PC-9 (cell line): ENCODE measurements at regions not wholly inside any gene's neighbourhood (a gene's known extent, or its start where the extent isn't known, plus 50 kb on each side); places are given as distances from the start of the nearest gene placed in this dataset.
"Not testable (repeated sequence)": the region's sequence is repeated elsewhere in the genome, so short reads cannot be mapped to it uniquely, and the experiment has no call there.

Experiments used
- BruUV-seq: library from RNA; stranded (reverse); fragments of 400-500 nt; replicated peaks from 2 replicates; lab custom pipeline; 2021; lab: Mats Ljungman, UMichigan
- CTCF ChIA-PET: fragments of 300-600 bp; sonication (Branson Sonifier 250); formaldehyde crosslinking; loops from one replicate; lab custom pipeline; 2022; ENCODE audit warnings: antibody characterized with exemption; lab: Charles Lee
- POLR2A ChIA-PET: fragments of 300-600 bp; sonication (Branson Sonifier 250); formaldehyde crosslinking; loops from one replicate; lab custom pipeline; 2022; ENCODE audit warnings: antibody characterized with exemption; ENCODE audit not compliant: unreplicated experiment; lab: Charles Lee
- DNase-seq, 2 experiments: peaks; one replicate each; pipeline versions ENCODE4 v3.0.0 to v3.0.0-alpha.2; 2015 to 2022; ENCODE audit warnings: mixed read lengths in 1 of 2
- H2AFZ ChIP-seq: fragments of 200-600 bp; sonication (generic); 2 replicates; pipeline ENCODE4 v1.8.1; 2017; ENCODE audit warnings: antibody characterized with exemption
- H3F3A ChIP-seq: fragments of 200-600 bp; sonication (generic); 2 replicates; pipeline ENCODE4 v1.8.1; 2017; ENCODE audit warnings: antibody characterized with exemption, mild to moderate bottlenecking, low read depth; ENCODE audit not compliant: insufficient read depth
- H3K27ac ChIP-seq: fragments of 200-600 bp; sonication (generic); 2 replicates; pipeline ENCODE4 v1.6.1; 2016; ENCODE audit warnings: mixed run types
- H3K27me3 ChIP-seq: fragments of 200-600 bp; sonication (generic); 2 replicates; pipeline ENCODE4 v1.6.1; 2016; ENCODE audit warnings: low read depth, mixed run types; ENCODE audit not compliant: insufficient read depth
- H3K36me3 ChIP-seq: fragments of 200-600 bp; sonication (generic); 2 replicates; pipeline ENCODE4 v1.6.1; 2016; ENCODE audit warnings: low read depth, mixed run types
- H3K4me1 ChIP-seq: fragments of 200-600 bp; sonication (generic); replicated peaks from 2 replicates; pipeline ENCODE4 v1.6.1; 2016; ENCODE audit warnings: mixed run types; ENCODE audit not compliant: insufficient read depth
- H3K4me2 ChIP-seq: fragments of 200-600 bp; sonication (generic); 2 replicates; pipeline ENCODE4 v1.6.1; 2017; ENCODE audit warnings: mixed run types
- H3K4me3 ChIP-seq: fragments of 200-600 bp; sonication (generic); 2 replicates; pipeline ENCODE4 v1.6.1; 2016; ENCODE audit warnings: mixed run types
- H3K79me2 ChIP-seq: fragments of 200-600 bp; sonication (generic); 2 replicates; pipeline ENCODE4 v1.6.1; 2017; ENCODE audit warnings: low read depth, mixed run types
- H3K9me2 ChIP-seq: fragments of 200-600 bp; sonication (generic); 2 replicates; pipeline ENCODE4 v1.8.1; 2017; ENCODE audit warnings: mild to moderate bottlenecking; ENCODE audit not compliant: insufficient read depth
- H3K9me3 ChIP-seq: fragments of 200-600 bp; sonication (generic); 2 replicates; pipeline ENCODE4 v1.8.1; 2016; ENCODE audit warnings: low read depth; ENCODE audit not compliant: insufficient read depth
- H4K20me1 ChIP-seq: fragments of 200-600 bp; sonication (generic); 2 replicates; pipeline ENCODE4 v1.8.1; 2017; ENCODE audit not compliant: insufficient read depth
- EZH2 ChIP-seq: fragments of 200-600 bp; sonication (generic); IDR thresholded peaks from 2 replicates; pipeline ENCODE4 v1.8.0; 2017; ENCODE audit warnings: antibody characterized with exemption, low read depth
- intact Hi-C: fragments of 100-400 bp; cut with micrococcal nuclease; formaldehyde crosslinking; loops from one replicate; pipeline ENCODE4 v1.10.0; 2022; ENCODE audit not compliant: unreplicated experiment
- TF ChIP-seq, protein P1 (sequence below): fragments of 200-600 bp; sonication (generic); conservative IDR thresholded peaks from 2 replicates; pipeline ENCODE4 v1.6.1; 2017; ENCODE audit warnings: mixed run types, antibody characterized with exemption, mild to moderate bottlenecking, moderate library complexity

DNA sequence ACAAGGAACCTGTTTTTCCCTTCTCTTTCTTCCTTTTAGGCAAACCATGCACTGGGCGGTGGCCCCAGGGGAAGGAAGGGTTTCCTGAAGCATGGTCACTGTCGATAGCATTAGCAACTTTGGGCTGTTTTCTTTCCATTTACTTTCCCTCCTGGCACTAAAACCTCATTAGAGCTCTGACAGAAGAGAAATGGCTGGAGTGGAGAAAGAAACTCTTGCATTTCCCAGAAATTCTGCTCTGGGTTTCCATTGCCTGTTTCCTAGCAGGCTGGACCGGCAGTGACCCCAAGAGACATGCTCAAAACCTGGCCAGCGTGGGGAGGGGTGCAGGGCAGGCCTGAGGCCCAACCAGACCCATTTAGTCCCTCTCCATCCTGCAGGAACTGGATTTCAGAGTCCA, 230.7 kb upstream of the CCL2 start:
- Histone ChIP-seq H3K27ac (no peak overlapping the region), H2AFZ (no peak overlapping the region), H3K36me3 (no peaks in the 10 kb centered on the region), H3K9me3 (no peaks in the 10 kb centered on the region), H3K79me2 (no peaks in the 10 kb centered on the region), H3K4me1 (no peaks in the 10 kb centered on the region), H4K20me1 (no peaks in the 10 kb centered on the region), H3K4me3 (no peak overlapping the region), H3K4me2 (no peak overlapping the region), H3K9me2 (no peaks in the 10 kb centered on the region), H3F3A (no peaks in the 10 kb centered on the region), H3K27me3 (peaks cover 8% of the 10 kb centered on the region)
- no peak for DNase-seq
- ChIA-PET CTCF (no interaction called here), POLR2A (no interaction called here)
- TF ChIP-seq EZH2, result no peak
- TF ChIP-seq, protein P1, sequence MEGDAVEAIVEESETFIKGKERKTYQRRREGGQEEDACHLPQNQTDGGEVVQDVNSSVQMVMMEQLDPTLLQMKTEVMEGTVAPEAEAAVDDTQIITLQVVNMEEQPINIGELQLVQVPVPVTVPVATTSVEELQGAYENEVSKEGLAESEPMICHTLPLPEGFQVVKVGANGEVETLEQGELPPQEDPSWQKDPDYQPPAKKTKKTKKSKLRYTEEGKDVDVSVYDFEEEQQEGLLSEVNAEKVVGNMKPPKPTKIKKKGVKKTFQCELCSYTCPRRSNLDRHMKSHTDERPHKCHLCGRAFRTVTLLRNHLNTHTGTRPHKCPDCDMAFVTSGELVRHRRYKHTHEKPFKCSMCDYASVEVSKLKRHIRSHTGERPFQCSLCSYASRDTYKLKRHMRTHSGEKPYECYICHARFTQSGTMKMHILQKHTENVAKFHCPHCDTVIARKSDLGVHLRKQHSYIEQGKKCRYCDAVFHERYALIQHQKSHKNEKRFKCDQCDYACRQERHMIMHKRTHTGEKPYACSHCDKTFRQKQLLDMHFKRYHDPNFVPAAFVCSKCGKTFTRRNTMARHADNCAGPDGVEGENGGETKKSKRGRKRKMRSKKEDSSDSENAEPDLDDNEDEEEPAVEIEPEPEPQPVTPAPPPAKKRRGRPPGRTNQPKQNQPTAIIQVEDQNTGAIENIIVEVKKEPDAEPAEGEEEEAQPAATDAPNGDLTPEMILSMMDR, result no peak
- no TSS peak for BruUV-seq
- intact Hi-C loops, result no loop called here

DNA sequence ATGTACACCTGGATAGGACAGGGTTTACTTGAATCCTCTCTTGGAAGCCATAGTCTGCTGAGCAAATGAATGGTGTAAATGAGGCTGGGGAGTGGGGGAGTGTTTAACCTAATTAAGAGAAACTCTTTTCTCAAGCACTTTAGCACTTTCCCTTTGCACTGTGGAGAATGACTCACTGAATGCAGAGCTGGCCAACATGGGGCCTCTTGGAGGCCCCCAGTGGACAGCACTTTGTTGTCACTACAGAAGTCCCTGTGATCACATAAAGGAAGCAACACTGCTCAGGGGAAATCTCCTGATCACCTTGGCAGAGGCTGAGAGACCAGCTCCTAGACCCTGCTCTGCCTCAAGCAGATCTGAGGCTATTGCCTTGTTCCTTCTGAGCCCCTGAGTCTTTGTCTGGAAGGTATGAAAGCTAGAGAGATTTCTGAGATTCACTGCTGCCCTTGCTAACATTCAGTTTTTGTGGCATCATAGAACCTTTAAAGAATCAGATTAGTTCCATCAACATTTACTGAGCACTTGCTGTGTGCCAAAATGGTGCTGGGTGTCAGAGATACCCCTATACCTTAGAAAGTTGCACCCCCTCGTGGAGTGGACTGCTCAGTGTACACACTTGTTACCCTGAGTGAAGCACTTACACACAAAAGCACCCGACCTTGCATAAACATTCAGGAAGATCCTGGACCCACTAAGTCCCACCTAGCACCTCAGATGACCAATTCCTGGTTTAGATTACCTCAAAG, 230.1 kb upstream of the CCL2 start:
- ChIA-PET CTCF (no interaction called here), POLR2A (no interaction called here)
- Histone ChIP-seq H3K9me3 (no peaks in the 10 kb centered on the region), H3K4me2 (no peak overlapping the region), H3K4me3 (no peak overlapping the region), H3K36me3 (no peaks in the 10 kb centered on the region), H3K79me2 (no peaks in the 10 kb centered on the region), H3K9me2 (no peaks in the 10 kb centered on the region), H3K27me3 (peaks cover 6% of the 10 kb centered on the region), H3F3A (no peaks in the 10 kb centered on the region), H2AFZ (no peak overlapping the region), H3K4me1 (no peaks in the 10 kb centered on the region), H3K27ac (no peak overlapping the region), H4K20me1 (no peaks in the 10 kb centered on the region)
- DNase-seq, result no peak
- TF ChIP-seq, protein P1, result no peak
- no peak for TF ChIP-seq EZH2
- intact Hi-C loops, result no loop called here
- BruUV-seq, result no TSS peak

DNA sequence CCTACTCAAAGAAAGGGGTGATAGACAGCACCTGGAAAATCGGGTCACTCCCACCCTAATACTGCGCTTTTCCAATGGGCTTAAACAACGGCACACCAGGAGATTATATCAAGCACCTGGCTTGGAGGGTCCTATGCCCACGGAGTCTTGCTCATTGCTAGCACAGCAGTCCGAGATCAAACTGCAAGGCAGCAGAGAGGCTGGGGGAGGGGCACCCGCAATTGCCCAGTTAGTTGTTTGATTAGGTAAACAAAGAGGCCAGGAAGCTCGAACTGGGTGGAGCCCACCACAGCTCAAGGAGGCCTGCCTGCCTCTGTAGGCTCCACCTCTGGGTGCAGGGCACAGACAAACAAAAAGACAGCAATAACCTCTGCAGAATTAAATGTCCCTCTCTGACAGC, 224.5 kb upstream of the CCL2 start:
- H3K9me3 ChIP-seq, H3K27ac ChIP-seq, H4K20me1 ChIP-seq, intact Hi-C loops, POLR2A ChIA-PET, CTCF ChIA-PET, H3K79me2 ChIP-seq, H3K36me3 ChIP-seq, H2AFZ ChIP-seq, H3F3A ChIP-seq, DNase-seq, H3K4me1 ChIP-seq, H3K4me2 ChIP-seq, H3K4me3 ChIP-seq, H3K9me2 ChIP-seq, H3K27me3 ChIP-seq, BruUV-seq: not testable (repeated sequence)

DNA sequence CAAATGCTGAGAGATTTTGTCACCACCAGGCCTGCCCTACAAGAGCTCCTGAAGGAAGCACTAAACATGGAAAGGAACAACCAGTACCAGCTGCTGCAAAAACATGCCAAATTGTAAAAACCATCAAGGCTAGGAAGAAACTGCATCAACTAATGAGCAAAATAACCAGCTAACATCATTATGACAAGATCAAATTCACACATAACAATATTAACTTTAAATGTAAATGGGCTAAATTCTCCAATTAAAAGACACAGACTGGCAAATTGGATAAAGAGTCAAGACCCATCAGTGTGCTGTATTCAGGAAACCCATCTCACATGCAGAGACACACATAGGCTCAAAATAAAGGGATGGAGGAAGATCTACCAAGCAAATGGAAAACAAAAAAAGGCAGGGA, 222.8 kb upstream of the CCL2 start:
- H4K20me1 ChIP-seq, H2AFZ ChIP-seq, intact Hi-C loops, CTCF ChIA-PET, POLR2A ChIA-PET, H3K4me2 ChIP-seq, H3K36me3 ChIP-seq, BruUV-seq, H3K9me2 ChIP-seq, H3K4me3 ChIP-seq, H3K27me3 ChIP-seq, H3K4me1 ChIP-seq, H3K79me2 ChIP-seq, H3K27ac ChIP-seq, H3F3A ChIP-seq, DNase-seq, H3K9me3 ChIP-seq: not testable (repeated sequence)

DNA sequence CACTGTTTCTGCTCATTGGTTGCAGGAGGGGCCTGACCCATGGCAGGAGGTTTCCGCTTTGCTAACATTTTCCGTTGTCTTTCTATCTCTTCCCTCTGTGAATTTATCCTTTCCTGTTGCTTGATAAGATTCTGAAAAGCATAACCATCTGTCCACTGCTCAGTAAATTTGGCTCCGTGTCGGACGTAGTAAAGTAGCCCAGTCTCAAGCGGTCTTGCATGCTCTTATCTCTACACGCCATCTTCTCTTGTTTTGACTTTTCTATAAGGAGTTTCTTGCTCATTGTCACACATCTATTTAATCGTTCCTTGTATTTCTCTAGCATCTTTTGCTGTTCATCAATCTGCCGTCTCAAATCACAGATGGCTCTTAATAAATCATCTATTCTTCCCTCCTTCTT, 216.3 kb upstream of the CCL2 start:
- H2AFZ ChIP-seq, H3K79me2 ChIP-seq, H3F3A ChIP-seq, H3K4me1 ChIP-seq, H3K36me3 ChIP-seq, POLR2A ChIA-PET, H3K9me3 ChIP-seq, intact Hi-C loops, DNase-seq, H4K20me1 ChIP-seq, CTCF ChIA-PET, H3K4me2 ChIP-seq, H3K9me2 ChIP-seq, H3K4me3 ChIP-seq, H3K27ac ChIP-seq, BruUV-seq: not testable (repeated sequence)
- peaks cover 13% of the 10 kb centered on the region; the same call in 1 of the 2 replicates for H3K27me3 ChIP-seq

DNA sequence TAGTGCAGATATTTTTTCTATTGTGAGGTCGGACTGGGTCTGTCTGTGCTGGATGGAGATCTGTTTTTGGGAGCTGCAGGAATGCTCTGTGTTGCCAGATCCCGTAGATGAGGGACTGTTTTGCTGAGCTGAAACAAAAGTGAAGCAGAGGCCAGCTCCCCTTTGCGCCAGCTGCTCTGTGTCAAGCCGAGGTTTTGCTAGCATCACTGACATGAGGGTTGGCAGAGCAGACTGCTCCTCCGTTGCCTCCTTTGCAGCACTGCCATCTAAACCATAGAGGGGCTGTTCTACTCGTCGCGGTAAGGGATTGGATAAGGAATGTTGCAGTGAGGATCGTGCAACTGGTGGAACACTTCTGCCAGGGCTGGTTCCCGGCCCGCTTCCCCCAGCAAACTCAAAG, 215.9 kb upstream of the CCL2 start:
- H2AFZ ChIP-seq, POLR2A ChIA-PET, intact Hi-C loops, BruUV-seq, DNase-seq, CTCF ChIA-PET, H3F3A ChIP-seq, H3K4me2 ChIP-seq, H3K36me3 ChIP-seq, H4K20me1 ChIP-seq, H3K79me2 ChIP-seq, H3K9me3 ChIP-seq, H3K27ac ChIP-seq, H3K4me1 ChIP-seq, H3K9me2 ChIP-seq, H3K4me3 ChIP-seq: not testable (repeated sequence)
- H3K27me3 ChIP-seq, result peaks cover 13% of the 10 kb centered on the region; the same call in 1 of the 2 replicates
